ENCODE measurements at regions not wholly inside any gene's neighbourhood (a gene's known extent, or its start where the extent isn't known, plus 50 kb on each side); places are given as distances from the start of the nearest gene placed in this dataset.

DNA sequence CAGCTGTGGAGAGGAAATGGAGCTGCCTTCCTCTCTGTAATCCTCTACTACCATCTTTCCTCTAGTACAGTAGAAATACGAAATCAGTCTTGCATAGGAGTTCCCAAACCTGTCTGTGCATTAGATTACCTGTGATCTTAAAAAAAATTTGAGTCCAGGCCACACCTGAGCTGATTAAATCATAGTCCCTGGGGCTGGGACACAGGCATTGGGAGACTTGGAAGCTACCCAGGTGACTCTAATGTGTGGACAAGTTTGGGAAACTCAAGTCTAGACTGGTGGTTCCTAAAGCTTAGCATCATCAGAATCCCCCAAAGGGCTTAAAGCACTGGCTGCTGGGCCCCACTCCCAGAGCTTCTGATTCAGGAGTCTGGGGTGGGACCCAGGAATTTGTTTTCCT is 152.7 kb upstream of the GLI3 start:
- Histone ChIP-seq H2AFZ (ENCODE audit: low read depth, low read length, poor library complexity, severe bottlenecking) (no peak overlapping the region), H3K9me2 (ENCODE audit: insufficient read depth) (no peaks in the 10 kb centered on the region), H3K4me1 (ENCODE audit: control insufficient read depth in 1 of 2, insufficient read depth in 2 of 2, low read length in 2 of 2) (no peaks in the 10 kb centered on the region), H3K9me3 (ENCODE audit: control insufficient read depth in 1 of 2, insufficient read depth in 1 of 2, low read depth in 1 of 2, low read length in 2 of 2) (no peaks in the 10 kb centered on the region), H3K4me2 (ENCODE audit: low read length) (no peak overlapping the region), H3K9ac (ENCODE audit: low read length) (no peak overlapping the region), H3K27me3 (ENCODE audit: insufficient read depth, low read length) (no peaks in the 10 kb centered on the region), H4K20me1 (ENCODE audit: insufficient read depth) (no peaks in the 10 kb centered on the region), H3K27ac (ENCODE audit: low read depth, low read length) (no peak overlapping the region), H3K4me3 (replicated peaks in 1 of 2; ENCODE audit: low read depth in 1 of 2, low read length in 2 of 2) (no peak overlapping the region), H3K36me3 (ENCODE audit: control insufficient read depth in 1 of 2, insufficient read depth in 2 of 2, low read length in 2 of 2) (no peaks in the 10 kb centered on the region), H3K79me2 (ENCODE audit: insufficient read depth, low read length) (no peaks in the 10 kb centered on the region)
- DNase-seq (ENCODE audit: low read depth, low spot score) (no peak), ATAC-seq (no peak)
- BruUV-seq (replicated peaks): no TSS peak
- ChIA-PET CTCF (no interaction called here), POLR2A (no interaction called here), RAD21 (ENCODE audit: low non-redundant PET in 1 of 2, low total read pairs in 2 of 2, uncharacterized antibody in 2 of 2, unreplicated experiment in 2 of 2) (no interaction called here)
- intact Hi-C loops (cut with micrococcal nuclease): no loop called here
- no peak for TF ChIP-seq ZBTB33 (IDR thresholded peaks at IDR 0.05; ENCODE audit: extremely low read depth, insufficient replicate concordance, low read length)
- no peak for TF ChIP-seq YY1 (IDR thresholded peaks at IDR 0.05; ENCODE audit: extremely low read depth, insufficient replicate concordance, low read depth, low read length)
- no peak for TF ChIP-seq RAD21 (IDR thresholded peaks at IDR 0.05; ENCODE audit: low read depth)

GRCh38 chr7:42385912-42386311 is 148.9 kb upstream of the GLI3 start:
- intact Hi-C loops (cut with micrococcal nuclease): no loop called here
- no peak for TF ChIP-seq SRF (IDR thresholded peaks at IDR 0.05; ENCODE audit: low read depth)
- TF ChIP-seq, protein P1, sequence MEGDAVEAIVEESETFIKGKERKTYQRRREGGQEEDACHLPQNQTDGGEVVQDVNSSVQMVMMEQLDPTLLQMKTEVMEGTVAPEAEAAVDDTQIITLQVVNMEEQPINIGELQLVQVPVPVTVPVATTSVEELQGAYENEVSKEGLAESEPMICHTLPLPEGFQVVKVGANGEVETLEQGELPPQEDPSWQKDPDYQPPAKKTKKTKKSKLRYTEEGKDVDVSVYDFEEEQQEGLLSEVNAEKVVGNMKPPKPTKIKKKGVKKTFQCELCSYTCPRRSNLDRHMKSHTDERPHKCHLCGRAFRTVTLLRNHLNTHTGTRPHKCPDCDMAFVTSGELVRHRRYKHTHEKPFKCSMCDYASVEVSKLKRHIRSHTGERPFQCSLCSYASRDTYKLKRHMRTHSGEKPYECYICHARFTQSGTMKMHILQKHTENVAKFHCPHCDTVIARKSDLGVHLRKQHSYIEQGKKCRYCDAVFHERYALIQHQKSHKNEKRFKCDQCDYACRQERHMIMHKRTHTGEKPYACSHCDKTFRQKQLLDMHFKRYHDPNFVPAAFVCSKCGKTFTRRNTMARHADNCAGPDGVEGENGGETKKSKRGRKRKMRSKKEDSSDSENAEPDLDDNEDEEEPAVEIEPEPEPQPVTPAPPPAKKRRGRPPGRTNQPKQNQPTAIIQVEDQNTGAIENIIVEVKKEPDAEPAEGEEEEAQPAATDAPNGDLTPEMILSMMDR (IDR thresholded peaks at IDR 0.05 in 2 of 3, conservative IDR thresholded peaks at IDR 0.05 in 1 of 3; ENCODE audit: borderline replicate concordance in 1 of 3, insufficient read depth in 1 of 3, low read depth in 2 of 3, low read length in 2 of 3): 0 out of 6 replicates have a peak, but pooled peaks of 2 of the 3 experiments have one; percentile 4 to 6

More at GRCh38 chr7:42385912-42386311, 148.9 kb upstream of the GLI3 start:
- RAD21 ChIA-PET (ENCODE audit: low non-redundant PET in 1 of 2, low total read pairs in 2 of 2, uncharacterized antibody in 2 of 2, unreplicated experiment in 2 of 2): no interaction called here
- Histone ChIP-seq H3K4me2 (ENCODE audit: low read length) (no peak overlapping the region), H3K27ac (ENCODE audit: low read depth, low read length) (no peak overlapping the region), H4K20me1 (ENCODE audit: insufficient read depth) (no peaks in the 10 kb centered on the region; the same call in 1 of the 2 replicates), H3K4me3 (replicated peaks in 1 of 2; ENCODE audit: low read depth in 1 of 2, low read length in 2 of 2) (no peak overlapping the region), H3K79me2 (ENCODE audit: insufficient read depth, low read length) (no peaks in the 10 kb centered on the region), H3K36me3 (ENCODE audit: control insufficient read depth in 1 of 2, insufficient read depth in 2 of 2, low read length in 2 of 2) (no peaks in the 10 kb centered on the region), H3K9me3 (ENCODE audit: control insufficient read depth in 1 of 2, insufficient read depth in 1 of 2, low read depth in 1 of 2, low read length in 2 of 2) (no peaks in the 10 kb centered on the region), H2AFZ (ENCODE audit: low read depth, low read length, poor library complexity, severe bottlenecking) (no peak overlapping the region), H3K4me1 (ENCODE audit: control insufficient read depth in 1 of 2, insufficient read depth in 2 of 2, low read length in 2 of 2) (no peaks in the 10 kb centered on the region), H3K27me3 (ENCODE audit: insufficient read depth, low read length) (no peaks in the 10 kb centered on the region), H3K9ac (ENCODE audit: low read length) (no peak overlapping the region), H3K9me2 (ENCODE audit: insufficient read depth) (no peaks in the 10 kb centered on the region)
- CTCF ChIA-PET: no interaction called here
- DNase-seq (ENCODE audit: low read depth, low spot score): no peak
- no TSS peak for BruUV-seq (replicated peaks)
- no peak for ATAC-seq
- POLR2A ChIA-PET: no interaction called here
